Peyer's patch (tissue), 4 donors: ENCODE measurements at regions not wholly inside any gene's neighbourhood (a gene's known extent, or its start where the extent isn't known, plus 50 kb on each side); places are given as distances from the start of the nearest gene placed in this dataset.
"Not testable (repeated sequence)": the region's sequence is repeated elsewhere in the genome, so short reads cannot be mapped to it uniquely, and the experiment has no call there.

Experiments used
- DNase-seq, 3 donors: peaks; one replicate each; pipeline ENCODE4 v3.0.0-alpha.2; 2017 to 2019
- H3K27ac ChIP-seq, 4 donors: fragments of 200-600 bp; sonication (generic); one replicate each; pipeline ENCODE4 v1.5.1; 2016 to 2019
- H3K27me3 ChIP-seq, 2 donors: fragments of 200-600 bp; sonication (generic); one replicate each; pipeline ENCODE4 v1.5.1; 2019
- H3K36me3 ChIP-seq, 3 donors: fragments of 200-600 bp; sonication (generic); one replicate each; pipeline ENCODE4 v1.5.1; 2016 to 2019
- H3K4me1 ChIP-seq, 4 donors: fragments of 200-600 bp; sonication (generic); one replicate each; pipeline ENCODE4 v1.5.1; 2016 to 2019
- H3K4me3 ChIP-seq, 4 donors: fragments of 200-600 bp; sonication (generic); 1 replicate in 3 of 4; 2 replicates in 1 of 4; pipeline ENCODE4 v1.5.1; 2016 to 2019; ENCODE audit warnings: mild to moderate bottlenecking in 1 of 4
- H3K9me3 ChIP-seq, 4 donors: fragments of 200-600 bp; sonication (generic); one replicate each; pipeline ENCODE4 v1.5.1; 2016 to 2019; ENCODE audit warnings: mild to moderate bottlenecking in 1 of 4
- POLR2A ChIP-seq, 2 donors: fragments of 450-650 bp; IDR thresholded peaks; one replicate each; pipeline ENCODE4 v1.5.1; 2017; ENCODE audit warnings: antibody characterized with exemption in 2 of 2, mild to moderate bottlenecking in 2 of 2, moderate library complexity in 2 of 2
- TF ChIP-seq, protein P1 (sequence below), 6 experiments: fragments of 450-650 bp in 4 of 6; fragments of 200-600 bp in 2 of 6; sonication (generic) in 1 of 6; IDR thresholded peaks; one replicate each; pipeline ENCODE4 v1.5.1; 2017 to 2019; ENCODE audit warnings: antibody characterized with exemption in 6 of 6, mild to moderate bottlenecking in 3 of 6, moderate library complexity in 1 of 6

DNA sequence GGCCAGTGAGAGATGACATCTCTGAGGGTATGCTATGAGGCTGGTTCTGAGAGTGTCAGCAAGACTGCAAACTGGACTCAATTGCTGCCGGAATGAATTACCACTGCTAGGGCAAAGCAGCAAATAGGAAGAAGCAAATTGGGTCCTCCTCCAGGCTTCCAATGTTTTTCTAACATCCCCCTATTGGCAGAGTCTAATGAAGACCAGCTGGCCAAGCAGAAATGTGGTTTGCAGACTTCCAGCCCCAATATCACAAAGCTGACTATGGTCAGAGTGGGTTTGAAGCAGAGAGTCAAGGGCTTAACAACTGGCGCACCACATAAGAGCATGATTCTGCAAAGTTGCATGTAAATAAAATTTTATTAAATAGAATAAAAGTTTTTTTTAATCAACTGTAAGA, 225.4 kb upstream of the GLRA2 start:
- Histone ChIP-seq H3K4me3 (no peak overlapping the region), H3K36me3 (no peaks in the 10 kb centered on the region), H3K4me1 (no peaks in the 10 kb centered on the region), H3K27ac (no peak overlapping the region), H3K27me3 (no peaks in the 10 kb centered on the region), H3K9me3 (no peaks in the 10 kb centered on the region)
- no peak for DNase-seq
- no peak for TF ChIP-seq POLR2A (IDR thresholded peaks at IDR 0.05)

GRCh38 chrX:14302561-14302960, 226.8 kb upstream of the GLRA2 start:
- not testable (repeated sequence) for H3K27me3 ChIP-seq, H3K4me3 ChIP-seq, H3K4me1 ChIP-seq

DNA sequence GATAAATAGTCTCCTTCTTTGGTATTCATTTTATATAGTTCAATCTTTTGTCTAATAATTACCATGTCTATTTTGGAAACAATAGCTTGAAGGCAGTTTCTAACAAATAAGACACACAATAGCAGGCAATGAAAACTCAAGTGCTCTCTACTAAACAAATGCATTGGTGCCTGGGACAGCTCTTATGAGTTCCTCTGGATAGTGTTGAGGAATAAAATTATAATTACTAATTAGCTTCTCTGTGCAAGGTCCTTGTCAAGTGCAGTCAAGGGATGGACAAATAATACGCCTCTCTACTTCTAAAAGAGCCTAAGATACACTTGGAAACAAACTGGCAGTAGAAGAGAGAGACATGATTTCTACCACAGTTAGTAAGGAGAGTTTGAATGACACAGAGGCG, 229.0 kb upstream of the GLRA2 start:
- no peak for DNase-seq
- H3K4me1 ChIP-seq = no peaks in the 10 kb centered on the region
- no peaks in the 10 kb centered on the region for H3K36me3 ChIP-seq
- no peak overlapping the region for H3K4me3 ChIP-seq
- H3K27me3 ChIP-seq = no peaks in the 10 kb centered on the region
- TF ChIP-seq POLR2A (IDR thresholded peaks at IDR 0.05) = no peak
- TF ChIP-seq, protein P1, sequence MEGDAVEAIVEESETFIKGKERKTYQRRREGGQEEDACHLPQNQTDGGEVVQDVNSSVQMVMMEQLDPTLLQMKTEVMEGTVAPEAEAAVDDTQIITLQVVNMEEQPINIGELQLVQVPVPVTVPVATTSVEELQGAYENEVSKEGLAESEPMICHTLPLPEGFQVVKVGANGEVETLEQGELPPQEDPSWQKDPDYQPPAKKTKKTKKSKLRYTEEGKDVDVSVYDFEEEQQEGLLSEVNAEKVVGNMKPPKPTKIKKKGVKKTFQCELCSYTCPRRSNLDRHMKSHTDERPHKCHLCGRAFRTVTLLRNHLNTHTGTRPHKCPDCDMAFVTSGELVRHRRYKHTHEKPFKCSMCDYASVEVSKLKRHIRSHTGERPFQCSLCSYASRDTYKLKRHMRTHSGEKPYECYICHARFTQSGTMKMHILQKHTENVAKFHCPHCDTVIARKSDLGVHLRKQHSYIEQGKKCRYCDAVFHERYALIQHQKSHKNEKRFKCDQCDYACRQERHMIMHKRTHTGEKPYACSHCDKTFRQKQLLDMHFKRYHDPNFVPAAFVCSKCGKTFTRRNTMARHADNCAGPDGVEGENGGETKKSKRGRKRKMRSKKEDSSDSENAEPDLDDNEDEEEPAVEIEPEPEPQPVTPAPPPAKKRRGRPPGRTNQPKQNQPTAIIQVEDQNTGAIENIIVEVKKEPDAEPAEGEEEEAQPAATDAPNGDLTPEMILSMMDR (IDR thresholded peaks at IDR 0.05) = no peak
- H3K27ac ChIP-seq = no peak overlapping the region
- H3K9me3 ChIP-seq = no peaks in the 10 kb centered on the region

More at GRCh38 chrX:14302561-14302960, 226.8 kb upstream of the GLRA2 start:
- not testable (repeated sequence) for H3K36me3 ChIP-seq, DNase-seq, H3K27ac ChIP-seq, H3K9me3 ChIP-seq

- Histone ChIP-seq H3K27me3 (no peaks in the 10 kb centered on the region), H3K4me1 (no peaks in the 10 kb centered on the region), H3K27ac (no peak overlapping the region), H3K36me3 (no peaks in the 10 kb centered on the region), H3K9me3 (no peaks in the 10 kb centered on the region), H3K4me3 (no peak overlapping the region)
- TF ChIP-seq, protein P1 (IDR thresholded peaks at IDR 0.05) = no peak
- no peak for DNase-seq
These were observed 233.9 kb upstream of the GLRA2 start for GRCh38 chrX:14295426-14295825.

DNA sequence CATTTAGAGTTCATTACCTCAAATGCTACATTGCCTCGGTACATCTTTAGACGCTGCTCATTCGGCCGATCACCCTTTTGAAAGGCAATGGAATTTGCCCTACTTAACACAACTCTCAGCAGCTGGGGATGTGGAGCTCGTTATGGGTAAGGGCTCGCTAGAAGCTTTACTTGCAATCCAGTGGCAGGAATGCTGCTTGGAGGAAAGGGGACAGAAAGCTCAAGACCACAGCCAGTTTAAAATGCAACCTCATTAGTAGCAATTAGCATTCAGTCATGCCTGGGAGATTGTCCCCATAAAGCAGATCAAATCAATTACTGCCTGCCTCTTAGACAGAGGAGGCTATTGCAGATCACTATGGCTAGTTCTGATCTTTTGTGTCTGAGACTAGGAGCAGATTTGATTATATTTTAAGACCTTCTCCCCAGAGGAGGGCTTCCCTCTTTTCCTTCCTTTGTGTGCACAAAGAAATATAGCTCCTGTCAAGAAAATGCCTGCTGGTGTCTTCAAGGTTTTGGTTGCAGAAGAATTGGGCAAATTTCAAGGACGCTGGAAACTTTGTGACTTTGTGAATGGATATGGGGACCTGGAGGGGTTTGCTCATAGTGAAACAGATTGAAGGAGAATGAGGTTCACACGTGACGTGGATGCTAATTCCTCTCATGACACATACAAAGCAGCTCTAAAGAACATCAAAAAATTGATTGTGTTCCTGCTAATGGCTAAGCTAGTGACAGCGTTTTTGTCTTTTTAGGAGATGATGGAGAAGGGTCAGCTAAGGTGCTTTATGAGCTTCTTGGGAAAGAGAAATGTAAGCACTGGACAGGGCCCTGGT, 237.5 kb upstream of the GLRA2 start:
- Histone ChIP-seq H3K27me3 (no peaks in the 10 kb centered on the region), H3K4me1 (no peaks in the 10 kb centered on the region), H3K27ac (no peak overlapping the region), H3K4me3 (no peak overlapping the region), H3K9me3 (no peaks in the 10 kb centered on the region), H3K36me3 (no peaks in the 10 kb centered on the region)
- no peak for DNase-seq
- TF ChIP-seq POLR2A (IDR thresholded peaks at IDR 0.05) = no peak
- TF ChIP-seq, protein P1 (IDR thresholded peaks at IDR 0.05) = no peak

- Histone ChIP-seq H3K27me3 (no peaks in the 10 kb centered on the region), H3K4me1 (no peaks in the 10 kb centered on the region), H3K4me3 (no peak overlapping the region), H3K27ac (no peak overlapping the region), H3K36me3 (no peaks in the 10 kb centered on the region), H3K9me3 (no peaks in the 10 kb centered on the region)
- TF ChIP-seq, protein P1 (IDR thresholded peaks at IDR 0.05) = no peak
- TF ChIP-seq POLR2A (IDR thresholded peaks at IDR 0.05) = no peak
- no peak for DNase-seq
These were observed 239.0 kb upstream of the GLRA2 start for GRCh38 chrX:14290335-14290734.

- Histone ChIP-seq H3K27me3 (no peaks in the 10 kb centered on the region), H3K9me3 (no peaks in the 10 kb centered on the region), H3K27ac (no peak overlapping the region), H3K4me1 (no peaks in the 10 kb centered on the region), H3K4me3 (no peak overlapping the region), H3K36me3 (no peaks in the 10 kb centered on the region)
- DNase-seq = no peak
- TF ChIP-seq POLR2A (IDR thresholded peaks at IDR 0.05) = no peak
- TF ChIP-seq, protein P1 (IDR thresholded peaks at IDR 0.05) = no peak
These were observed 245.0 kb upstream of the GEMIN8 start for GRCh38 chrX:14274691-14275090.
